GM12878 (cell line): ENCODE measurements at regions not wholly inside any gene's neighbourhood (a gene's known extent, or its start where the extent isn't known, plus 50 kb on each side); places are given as distances from the start of the nearest gene placed in this dataset.

Experiments
- ATAC-seq: fragments of 200-7000 bp; cut with Tn5 transposase; 3 replicates; pipeline ENCODE4 v1.9.1; 2020; ENCODE audit warnings: mild to moderate bottlenecking, moderate library complexity
- BruUV-seq: library from RNA; stranded (reverse); fragments of 400-500 nt; replicated peaks from 2 replicates; lab custom pipeline; 2021; lab: Mats Ljungman, UMichigan
- CTCF ChIA-PET: fragments of 300-600 bp; sonication (Branson Sonifier 250); formaldehyde crosslinking; extraction: SDS; loops from one replicate; lab custom pipeline; 2021; ENCODE audit warnings: inconsistent platforms; lab: Yijun Ruan, JAX
- POLR2A ChIA-PET: fragments of 350-600 bp; formaldehyde crosslinking; extraction: SDS; loops from one replicate; lab custom pipeline; 2021; ENCODE audit warnings: inconsistent platforms; lab: Charles Lee
- RAD21 ChIA-PET: fragments of 300-600 bp; sonication (Branson Sonifier 250); formaldehyde crosslinking; loops from one replicate; lab custom pipeline; 2023; ENCODE audit warnings: antibody characterized with exemption; ENCODE audit not compliant: unreplicated experiment; lab: Charles Lee
- SMC1A ChIA-PET: fragments of 300-600 bp; sonication (Branson Sonifier 250); formaldehyde crosslinking; loops from one replicate; lab custom pipeline; 2023; ENCODE audit not compliant: unreplicated experiment, uncharacterized antibody; lab: Charles Lee
- DNase-seq: peaks from one replicate; pipeline ENCODE4 v3.0.0-alpha.2; 2011; ENCODE audit warnings: low read depth, low spot score
- FAIRE-seq: peaks from 3 replicates; lab custom pipeline; 2011; peaks lifted over from hg19 to GRCh38; lab: Jason Lieb, UNC
- H2AFZ ChIP-seq: 2 replicates; pipeline ENCODE4 v1.6.0; 2011; ENCODE audit warnings: low read depth, low read length, control low read depth; ENCODE audit not compliant: control insufficient read depth
- H3K27ac ChIP-seq: 2 replicates; pipeline ENCODE4 v1.5.1; 2011; ENCODE audit warnings: control low read depth; ENCODE audit not compliant: control insufficient read depth, insufficient read depth
- H3K27me3 ChIP-seq, 2 experiments: replicated peaks in 1 of 2; 2 replicates each; pipeline versions ENCODE4 v1.6.0 to v1.6.1; 2011; ENCODE audit warnings: low read length in 1 of 2; ENCODE audit not compliant: control insufficient read depth in 2 of 2, insufficient read depth in 2 of 2
- H3K36me3 ChIP-seq, 2 experiments: 2 replicates each; pipeline ENCODE4 v1.5.1; 2011; ENCODE audit warnings: low read length in 1 of 2; ENCODE audit not compliant: control insufficient read depth in 2 of 2, insufficient read depth in 2 of 2
- H3K4me1 ChIP-seq: 2 replicates; pipeline ENCODE4 v1.6.1; 2011; ENCODE audit warnings: mild to moderate bottlenecking, low read length, moderate library complexity, mixed read lengths; ENCODE audit not compliant: control insufficient read depth, insufficient read depth
- H3K4me2 ChIP-seq: 2 replicates; pipeline ENCODE4 v1.6.0; 2011; ENCODE audit warnings: control low read depth; ENCODE audit not compliant: control insufficient read depth, insufficient read depth
- H3K4me3 ChIP-seq: fragments of 200-600 bp; sonication (generic); 2 replicates; pipeline ENCODE4 v1.5.1; 2016
- H3K79me2 ChIP-seq: 2 replicates; pipeline ENCODE4 v1.6.0; 2011; ENCODE audit warnings: low read length; ENCODE audit not compliant: control insufficient read depth, insufficient read depth
- H3K9ac ChIP-seq: 2 replicates; pipeline ENCODE4 v1.8.0; 2011; ENCODE audit warnings: low read length, control low read depth, mixed read lengths; ENCODE audit not compliant: control insufficient read depth, insufficient read depth
- H3K9me3 ChIP-seq: replicated peaks from 3 replicates; pipeline ENCODE4 v1.5.1; 2011; ENCODE audit warnings: mild to moderate bottlenecking, low read length; ENCODE audit not compliant: control insufficient read depth, insufficient read depth
- H4K20me1 ChIP-seq: 2 replicates; pipeline ENCODE4 v1.6.0; 2011; ENCODE audit not compliant: control insufficient read depth, insufficient read depth
- ASH2L ChIP-seq: fragments of 300-600, 200-600 bp; sonication (generic); IDR thresholded peaks from 2 replicates; pipeline ENCODE4 v1.6.1; 2017; ENCODE audit warnings: low read depth, mild to moderate bottlenecking, borderline replicate concordance
- ATF7 ChIP-seq: fragments of 450-650 bp; IDR thresholded peaks from 2 replicates; pipeline ENCODE4 v1.6.1; 2016; ENCODE audit warnings: low read depth, mild to moderate bottlenecking
- BMI1 ChIP-seq: fragments of 450-650 bp; IDR thresholded peaks from 2 replicates; pipeline ENCODE4 v1.6.1; 2016; ENCODE audit warnings: mild to moderate bottlenecking, moderate library complexity, borderline replicate concordance
- CBX5 ChIP-seq: sonication (generic); IDR thresholded peaks from 2 replicates; pipeline ENCODE4 v1.6.1; 2016; ENCODE audit warnings: low read depth, moderate library complexity, mild to moderate bottlenecking, inconsistent platforms
- CHD1 ChIP-seq: IDR thresholded peaks from 2 replicates; pipeline ENCODE4 v1.6.1; 2012; ENCODE audit warnings: low read depth, low read length, improper control_type of control experiment
- CREB1 ChIP-seq: IDR thresholded peaks from 2 replicates; pipeline ENCODE4 v1.6.1; 2012; ENCODE audit warnings: low read depth, mild to moderate bottlenecking, inconsistent platforms
- HDAC6 ChIP-seq: fragments of 200-600 bp; sonication (generic); IDR thresholded peaks from one replicate; pipeline ENCODE4 v1.8.0; 2017; ENCODE audit warnings: antibody characterized with exemption; ENCODE audit not compliant: unreplicated experiment
- HDGF ChIP-seq: fragments of 450-650 bp; IDR thresholded peaks from 2 replicates; pipeline ENCODE4 v1.6.1; 2016; ENCODE audit warnings: antibody characterized with exemption
- MTA2 ChIP-seq: fragments of 450-650 bp; IDR thresholded peaks from 2 replicates; pipeline ENCODE4 v1.6.1; 2016; ENCODE audit warnings: low read depth, mild to moderate bottlenecking, moderate library complexity
- NBN ChIP-seq: fragments of 450-650 bp; IDR thresholded peaks from 2 replicates; pipeline ENCODE4 v1.6.1; 2016
- POLR2AphosphoS2 ChIP-seq: IDR thresholded peaks from 2 replicates; pipeline ENCODE4 v1.6.1; 2011; ENCODE audit warnings: low read depth, mild to moderate bottlenecking, low read length, improper control_type of control experiment, moderate library complexity
- RELA ChIP-seq: fragments of 450-650 bp; IDR thresholded peaks from 2 replicates; pipeline ENCODE4 v1.8.0; 2014; ENCODE audit warnings: borderline replicate concordance; ENCODE audit not compliant: partially characterized antibody
- REST ChIP-seq: IDR thresholded peaks from 2 replicates; pipeline ENCODE4 v1.6.1; 2012; ENCODE audit warnings: mild to moderate bottlenecking, low read depth, low read length
- STAT1 ChIP-seq: fragments of 450-650 bp; conservative IDR thresholded peaks from 2 replicates; pipeline ENCODE4 v1.6.1; 2014; ENCODE audit warnings: antibody characterized with exemption, mild to moderate bottlenecking
- WRNIP1 ChIP-seq: IDR thresholded peaks from 2 replicates; pipeline ENCODE4 v1.6.1; 2011; ENCODE audit warnings: low read depth, low read length, improper control_type of control experiment, borderline replicate concordance
- YY1 ChIP-seq: IDR thresholded peaks from 2 replicates; pipeline ENCODE4 v1.6.1; 2011; ENCODE audit warnings: low read depth, mild to moderate bottlenecking, low read length
- ZNF592 ChIP-seq: fragments of 450-650 bp; IDR thresholded peaks from 2 replicates; pipeline ENCODE4 v1.6.1; 2017; ENCODE audit warnings: mild to moderate bottlenecking, moderate library complexity
- ZZZ3 ChIP-seq: IDR thresholded peaks from 2 replicates; pipeline ENCODE4 v1.6.1; 2011; ENCODE audit warnings: low read depth; ENCODE audit not compliant: control insufficient read depth, insufficient read length
- WGBS: methylation state at CpG from one replicate; pipeline ENCODE4 v1.1.6; 2016; ENCODE audit warnings: low lambda C conversion rate; ENCODE audit not compliant: insufficient replicate concordance, insufficient coverage; ENCODE audit errors: missing lambda C conversion rate; 5-methylcytosine and 5-hydroxymethylcytosine counted together
- in situ Hi-C: fragments of 300-500 bp; cut with MboI; formaldehyde crosslinking; loops from 9 replicates; pipeline ENCODE4 v1.14.3; 2018; ENCODE audit warnings: mixed read lengths
- intact Hi-C: fragments of 100-400 bp; cut with micrococcal nuclease; formaldehyde crosslinking; loops from one replicate; pipeline ENCODE4 v1.14.2; 2022; ENCODE audit not compliant: unreplicated experiment

GRCh38 chr18:2360861-2361260 lies 210.4 kb downstream of the METTL4 start:
- DNase-seq = no peak
- intact Hi-C loops = no loop called here
- Histone ChIP-seq H3K27ac (no peak overlapping the region), H3K79me2 (no peaks in the 10 kb centered on the region), H3K4me1 (no peaks in the 10 kb centered on the region), H3K36me3 (no peaks in the 10 kb centered on the region), H3K9me3 (no peaks in the 10 kb centered on the region)
- no peak for ATAC-seq
- TF ChIP-seq CHD1 (no peak), HDGF (no peak), CBX5 (no peak), MTA2 (no peak), ATF7 (no peak), BMI1 (no peak), ZZZ3 (no peak), ZNF592 (no peak), WRNIP1 (no peak), YY1 (no peak), ASH2L (no peak), REST (no peak), HDAC6 (no peak), POLR2AphosphoS2 (no peak), STAT1 (no peak), CREB1 (no peak), NBN (no peak), RELA (no peak)
- TF ChIP-seq, all 136 proteins: peak for 0
- Histone ChIP-seq H3K4me2 (no peak overlapping the region), H3K4me3 (no peak overlapping the region), H3K27me3 (peaks cover 0 to 2% of the 10 kb centered on the region in 2 experiments; a peak in 1 of 4 replicates), H2AFZ (no peak overlapping the region), H3K9ac (no peak overlapping the region), H4K20me1 (no peaks in the 10 kb centered on the region)
- POLR2A ChIA-PET = no interaction called here
- no peak for FAIRE-seq
- CTCF ChIA-PET = interaction anchor here (1.2 kb wide), 1 partner anchor 14 kb away, joined by 3 read pairs; no protein-coding TSS in a partner anchor
- in situ Hi-C loops = no loop called here
- RAD21 ChIA-PET = no interaction called here
- 89% methylated on average over 1 of the region's 1 CpG for WGBS
- SMC1A ChIA-PET = interaction anchor here (0.8 to 1.4 kb wide), 3 partner anchors 15 to 179 kb away, joined by 3 read pairs; no protein-coding TSS in a partner anchor
- no TSS peak for BruUV-seq
